B cell (primary cell): ENCODE measurements at regions not wholly inside any gene's neighbourhood (a gene's known extent, or its start where the extent isn't known, plus 50 kb on each side); places are given as distances from the start of the nearest gene placed in this dataset.

Source experiments
- EZH2 ChIP-seq: IDR thresholded peaks from 2 replicates; pipeline ENCODE4 v1.6.1; 2012; ENCODE audit warnings: borderline replicate concordance, low read depth, mild to moderate bottlenecking, moderate library complexity, low read length; ENCODE audit not compliant: insufficient read depth, poor library complexity, severe bottlenecking
- TF ChIP-seq, protein P1 (sequence below): fragments of 200-600 bp; IDR thresholded peaks from one replicate; pipeline ENCODE4 v1.8.0; 2022; ENCODE audit warnings: antibody characterized with exemption, mild to moderate bottlenecking

DNA sequence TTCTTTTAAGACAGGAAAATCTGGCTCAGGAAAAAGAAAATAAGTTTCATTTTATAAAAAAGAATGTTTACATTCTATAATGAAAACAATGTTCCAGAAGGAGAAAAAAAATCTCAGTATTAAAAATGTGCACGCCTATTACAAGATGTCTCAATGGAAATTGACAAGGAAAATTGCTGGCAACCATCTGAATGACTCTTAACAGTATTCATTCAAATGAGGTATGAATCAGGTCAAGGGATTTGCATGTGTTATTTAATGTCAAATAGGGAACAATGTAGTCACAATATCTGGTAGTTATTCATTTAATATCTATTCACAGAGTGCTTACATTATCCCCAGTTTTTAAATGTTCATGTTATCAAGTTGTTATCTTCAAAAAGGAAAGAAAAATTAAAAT lies 208.4 kb upstream of the TRAM1L1 start:
- TF ChIP-seq, protein P1, sequence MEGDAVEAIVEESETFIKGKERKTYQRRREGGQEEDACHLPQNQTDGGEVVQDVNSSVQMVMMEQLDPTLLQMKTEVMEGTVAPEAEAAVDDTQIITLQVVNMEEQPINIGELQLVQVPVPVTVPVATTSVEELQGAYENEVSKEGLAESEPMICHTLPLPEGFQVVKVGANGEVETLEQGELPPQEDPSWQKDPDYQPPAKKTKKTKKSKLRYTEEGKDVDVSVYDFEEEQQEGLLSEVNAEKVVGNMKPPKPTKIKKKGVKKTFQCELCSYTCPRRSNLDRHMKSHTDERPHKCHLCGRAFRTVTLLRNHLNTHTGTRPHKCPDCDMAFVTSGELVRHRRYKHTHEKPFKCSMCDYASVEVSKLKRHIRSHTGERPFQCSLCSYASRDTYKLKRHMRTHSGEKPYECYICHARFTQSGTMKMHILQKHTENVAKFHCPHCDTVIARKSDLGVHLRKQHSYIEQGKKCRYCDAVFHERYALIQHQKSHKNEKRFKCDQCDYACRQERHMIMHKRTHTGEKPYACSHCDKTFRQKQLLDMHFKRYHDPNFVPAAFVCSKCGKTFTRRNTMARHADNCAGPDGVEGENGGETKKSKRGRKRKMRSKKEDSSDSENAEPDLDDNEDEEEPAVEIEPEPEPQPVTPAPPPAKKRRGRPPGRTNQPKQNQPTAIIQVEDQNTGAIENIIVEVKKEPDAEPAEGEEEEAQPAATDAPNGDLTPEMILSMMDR, result no peak
- no peak for TF ChIP-seq EZH2
